ENCODE measurements at regions not wholly inside any gene's neighbourhood (a gene's known extent, or its start where the extent isn't known, plus 50 kb on each side); places are given as distances from the start of the nearest gene placed in this dataset.

GRCh38 chr4:38489924-38490639 is 173.9 kb upstream of the KLF3 start:
- peak; percentile 15 for DNase-seq

- no peak for DNase-seq
These were observed 173.1 kb upstream of the KLF3 start for GRCh38 chr4:38490753-38491446.

- no peak for DNase-seq
These were observed 172.0 kb upstream of the KLF3 start for GRCh38 chr4:38491854-38492478.

- DNase-seq, result no peak
These were observed 170.9 kb upstream of the KLF3 start for GRCh38 chr4:38493066-38493465.

GRCh38 chr4:38495446-38495845 is 168.6 kb upstream of the KLF3 start:
- DNase-seq, result no peak

- DNase-seq, result no peak
These were observed 166.9 kb upstream of the KLF3 start for GRCh38 chr4:38497121-38497520.

GRCh38 chr4:38499101-38499500 is 164.9 kb upstream of the KLF3 start:
- no peak for DNase-seq

GRCh38 chr4:38500433-38500832 is 163.6 kb upstream of the KLF3 start:
- no peak for DNase-seq

GRCh38 chr4:38501698-38502097 is 162.3 kb upstream of the KLF3 start:
- no peak for DNase-seq

GRCh38 chr4:38503689-38504395 is 160.2 kb upstream of the KLF3 start:
- DNase-seq, result no peak

- DNase-seq, result no peak
These were observed 159.6 kb upstream of the KLF3 start for GRCh38 chr4:38504396-38504715.

GRCh38 chr4:38509551-38509950 is 154.4 kb upstream of the KLF3 start:
- peak; percentile 77 for DNase-seq

GRCh38 chr4:38510201-38510600 is 153.8 kb upstream of the KLF3 start:
- DNase-seq, result no peak

GRCh38 chr4:38511702-38512101 is 152.3 kb upstream of the KLF3 start:
- DNase-seq, result no peak

GRCh38 chr4:38512840-38513239 is 151.2 kb upstream of the KLF3 start:
- no peak for DNase-seq

- DNase-seq, result peak; percentile 25
These were observed 149.4 kb upstream of the KLF3 start for GRCh38 chr4:38514465-38515146.

GRCh38 chr4:38516190-38516589 is 147.8 kb upstream of the KLF3 start:
- DNase-seq, result no peak

- no peak for DNase-seq
These were observed 144.3 kb upstream of the KLF3 start for GRCh38 chr4:38519666-38520065.

- DNase-seq, result no peak
These were observed 140.9 kb upstream of the KLF3 start for GRCh38 chr4:38523054-38523453.

- peak; percentile 86 for DNase-seq
These were observed 140.2 kb upstream of the KLF3 start for GRCh38 chr4:38523524-38524448.

- no peak for DNase-seq
These were observed 137.6 kb upstream of the KLF3 start for GRCh38 chr4:38526412-38526811.
